GM18517 (cell line): ENCODE measurements at regions not wholly inside any gene's neighbourhood (a gene's known extent, or its start where the extent isn't known, plus 50 kb on each side); places are given as distances from the start of the nearest gene placed in this dataset.

Experiments
- ATAC-seq: cut with Tn5 transposase; IDR thresholded peaks from one replicate; pipeline ENCODE4 v1.9.1; 2021; ENCODE audit warnings: mild to moderate bottlenecking, moderate library complexity; ENCODE audit not compliant: unreplicated experiment

DNA sequence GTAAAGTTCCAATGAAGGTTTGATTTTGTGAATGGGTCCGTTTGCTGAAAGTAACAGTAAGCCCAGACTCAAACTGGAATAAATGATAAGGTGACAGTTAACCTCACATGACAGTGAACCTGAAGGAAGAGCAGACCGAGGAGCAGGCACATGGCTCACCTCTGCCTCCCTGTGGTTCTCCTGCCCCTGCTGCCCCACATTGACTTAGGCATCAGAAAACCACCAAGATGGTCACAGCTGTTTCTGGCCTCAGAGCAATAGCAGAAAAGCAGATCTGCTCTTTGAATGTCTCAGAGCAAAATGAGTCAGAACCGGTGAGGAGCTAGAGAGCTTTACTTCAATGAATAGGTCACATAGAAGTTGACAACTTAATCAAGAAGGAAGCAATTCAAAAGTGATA, 487.6 kb downstream of the METTL4 start:
- no peak for ATAC-seq

- no peak for ATAC-seq
These were observed 484.9 kb downstream of the METTL4 start for GRCh38 chr18:2086439-2086838.

- ATAC-seq: no peak
These were observed 483.2 kb downstream of the METTL4 start for GRCh38 chr18:2087877-2088673.

DNA sequence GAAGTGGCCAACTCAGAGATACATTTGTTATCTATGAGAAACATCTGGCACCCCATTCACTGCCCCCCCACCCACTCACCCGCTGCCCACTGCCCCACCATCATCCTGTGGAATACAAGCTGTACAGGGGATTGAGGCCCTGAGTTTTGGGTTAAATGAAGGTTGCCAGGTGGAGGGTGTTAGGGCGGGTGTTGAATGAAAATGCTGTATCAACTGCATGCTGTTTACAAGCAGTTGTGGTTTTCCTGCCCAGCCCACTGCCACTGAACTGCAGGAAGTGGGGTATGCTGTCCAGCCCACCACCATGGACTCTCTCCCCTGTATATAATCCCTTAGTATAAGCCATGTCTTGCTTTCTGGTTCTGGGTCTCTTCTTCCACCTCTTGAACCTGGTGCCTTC, 481.9 kb downstream of the METTL4 start:
- ATAC-seq: no peak

DNA sequence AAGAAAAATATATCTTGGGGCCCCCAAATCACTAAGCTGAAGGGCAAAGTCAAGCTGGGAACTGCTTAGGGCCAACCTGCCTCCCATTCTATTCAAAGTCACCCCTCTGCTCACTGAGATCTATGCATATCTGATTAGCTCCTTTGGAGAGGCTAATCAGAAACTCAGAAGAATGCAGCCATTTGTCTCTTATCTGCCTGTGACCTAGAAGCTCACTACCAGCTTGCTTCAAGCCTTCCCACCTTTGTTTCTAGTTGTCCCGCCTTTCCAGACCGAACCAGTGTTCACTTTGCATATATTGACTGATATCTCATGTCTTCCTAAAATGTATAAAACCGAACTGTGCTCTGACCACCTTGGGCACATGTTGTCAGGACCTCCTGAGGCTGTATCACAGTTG, 479.4 kb downstream of the METTL4 start:
- no peak for ATAC-seq

- no peak for ATAC-seq
These were observed 474.8 kb downstream of the METTL4 start for GRCh38 chr18:2096551-2096950.

DNA sequence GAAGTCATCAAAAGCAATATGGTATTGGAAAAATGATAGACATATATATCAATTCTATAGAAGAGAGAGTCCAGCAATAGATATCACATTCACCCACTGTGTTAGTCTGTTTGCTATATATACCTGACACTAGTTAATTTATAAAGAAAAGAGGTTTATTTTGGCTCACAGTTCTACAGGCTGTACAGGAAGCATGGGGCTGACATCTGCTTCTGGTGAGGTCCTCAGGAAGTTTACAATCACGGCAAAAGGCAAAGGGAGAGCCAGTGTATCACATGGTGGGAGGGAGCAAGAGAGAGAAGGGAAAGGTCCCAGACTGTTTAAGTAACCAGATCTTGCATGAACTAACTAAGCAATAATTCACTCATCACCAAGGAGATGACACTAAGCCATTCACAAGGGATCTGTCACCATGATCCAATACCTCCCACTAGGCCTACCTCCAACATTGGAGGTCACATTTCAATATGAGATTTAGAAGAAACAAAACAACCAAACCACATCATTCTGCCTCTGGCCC, 470.6 kb downstream of the METTL4 start:
- ATAC-seq: no peak

DNA sequence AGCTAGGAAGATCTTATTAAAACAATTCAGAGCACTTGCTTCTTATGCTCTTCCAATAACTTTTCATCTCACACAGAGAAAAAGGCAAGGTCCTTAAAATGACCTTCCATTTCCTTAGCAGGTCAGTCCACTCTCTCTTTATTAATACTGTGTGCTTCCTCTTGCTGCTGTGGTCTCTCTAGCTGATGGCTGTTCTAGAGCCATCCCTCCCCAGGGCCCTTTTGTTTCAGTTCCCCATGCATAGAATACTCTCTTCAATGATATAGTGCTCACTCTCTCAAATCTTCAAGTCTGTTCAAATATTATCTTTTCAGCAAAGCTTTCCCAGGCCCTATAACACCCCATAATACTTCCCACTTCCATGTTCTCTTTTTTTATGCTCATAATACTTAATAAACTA, 469.3 kb downstream of the METTL4 start:
- ATAC-seq: no peak

DNA sequence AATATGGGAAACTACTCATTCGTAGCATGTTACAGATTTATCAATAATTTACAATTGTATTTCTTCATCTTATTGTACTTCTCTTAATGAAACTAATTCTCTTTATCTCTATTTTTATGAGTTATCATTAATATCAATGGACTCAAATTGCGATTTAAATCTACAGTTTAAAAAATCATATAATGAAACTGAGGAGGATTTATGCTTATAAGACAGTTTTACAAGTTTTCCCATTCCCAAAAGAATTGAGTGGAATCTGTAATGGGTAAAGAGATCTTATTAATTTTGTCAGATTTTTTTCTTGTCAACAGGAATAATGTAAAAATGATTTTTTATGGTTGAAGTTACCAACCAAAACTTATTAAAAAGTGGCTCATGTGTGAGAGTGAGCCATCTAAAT, 468.0 kb downstream of the METTL4 start:
- no peak for ATAC-seq

DNA sequence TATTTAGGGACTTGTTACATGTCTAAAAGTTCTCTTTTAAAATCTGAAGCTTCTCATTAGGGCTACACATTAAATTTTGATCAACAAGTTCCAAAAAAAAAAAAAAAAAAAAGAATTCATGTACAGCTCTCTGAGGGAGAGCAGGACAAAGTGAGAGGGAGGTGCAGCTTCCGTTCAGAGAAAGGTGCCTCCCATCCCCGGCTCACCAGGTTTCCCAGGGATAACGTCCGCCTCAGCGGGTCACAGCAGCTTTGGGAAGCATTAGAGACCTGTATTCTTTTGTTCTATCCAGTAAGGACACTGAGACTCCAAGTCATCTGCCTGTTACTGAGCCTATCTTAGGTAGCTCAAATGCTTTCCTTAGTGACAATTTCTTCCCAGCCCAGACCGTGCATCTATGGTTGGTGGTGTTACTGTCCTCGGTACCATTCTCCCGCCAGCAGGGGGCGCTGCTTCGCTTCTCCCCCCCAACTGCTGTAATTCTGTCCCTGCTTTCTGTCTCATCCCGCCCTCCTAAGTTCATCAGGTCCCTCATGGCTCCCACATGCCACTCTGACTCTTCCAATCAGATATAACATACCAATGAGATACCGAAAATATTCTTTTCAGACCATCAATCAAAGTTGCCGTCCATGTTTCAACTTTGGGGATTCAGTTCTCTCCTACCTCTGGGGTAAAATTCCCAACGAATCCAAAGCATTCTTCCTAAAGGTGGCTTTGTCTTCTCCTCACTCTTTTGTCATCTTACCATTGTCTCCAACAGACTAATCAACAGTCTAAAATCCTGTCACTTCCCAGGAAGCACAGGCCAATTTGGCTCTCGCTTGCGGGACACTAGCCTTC, 466.5 kb downstream of the METTL4 start:
- peak; percentile 78 for ATAC-seq

- ATAC-seq: no peak
These were observed 462.7 kb downstream of the METTL4 start for GRCh38 chr18:2108591-2108990.

DNA sequence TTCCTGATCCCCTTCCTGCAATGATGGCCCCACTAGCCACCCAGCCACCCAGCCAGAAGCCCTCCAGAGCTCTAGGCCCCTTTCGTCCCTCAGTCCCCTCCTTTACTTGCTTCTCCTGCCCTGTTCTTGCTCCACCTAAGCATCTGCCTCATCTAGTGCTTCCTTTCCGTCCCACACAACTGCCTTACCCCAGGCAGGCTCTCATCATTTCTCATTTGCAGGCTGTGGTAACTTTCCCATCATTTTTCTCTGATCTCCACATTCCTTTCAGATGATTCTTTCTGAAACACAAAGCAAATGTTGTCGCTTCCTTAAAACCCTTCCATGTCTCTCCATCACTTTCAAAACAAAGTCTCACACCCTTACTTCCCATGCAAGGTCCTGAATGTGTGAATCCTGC, 459.8 kb downstream of the METTL4 start:
- ATAC-seq: no peak

- ATAC-seq: no peak
These were observed 458.8 kb downstream of the METTL4 start for GRCh38 chr18:2112435-2113045.

DNA sequence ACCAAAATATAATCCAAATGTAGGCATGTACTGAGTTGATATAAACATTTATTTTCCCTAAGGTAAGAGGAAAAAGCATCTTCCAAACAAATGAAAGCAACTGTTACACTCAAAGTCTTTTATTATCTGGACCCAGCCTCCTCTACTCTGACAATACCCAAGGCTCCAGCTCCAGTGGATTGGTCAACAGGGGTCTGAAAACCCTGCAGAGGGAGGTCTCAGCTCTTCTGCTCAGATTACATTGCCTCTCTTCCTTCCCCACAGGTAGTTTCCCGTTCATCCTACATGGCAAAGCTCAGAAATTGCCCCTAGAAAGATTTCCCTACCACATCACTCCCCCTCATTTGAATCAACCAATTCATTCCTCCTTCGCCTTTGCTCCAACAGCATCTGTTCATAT, 457.0 kb downstream of the METTL4 start:
- no peak for ATAC-seq

GRCh38 chr18:2114765-2115164, 456.5 kb downstream of the METTL4 start:
- ATAC-seq: no peak

GRCh38 chr18:2121224-2121623, 450.1 kb downstream of the METTL4 start:
- ATAC-seq: no peak

DNA sequence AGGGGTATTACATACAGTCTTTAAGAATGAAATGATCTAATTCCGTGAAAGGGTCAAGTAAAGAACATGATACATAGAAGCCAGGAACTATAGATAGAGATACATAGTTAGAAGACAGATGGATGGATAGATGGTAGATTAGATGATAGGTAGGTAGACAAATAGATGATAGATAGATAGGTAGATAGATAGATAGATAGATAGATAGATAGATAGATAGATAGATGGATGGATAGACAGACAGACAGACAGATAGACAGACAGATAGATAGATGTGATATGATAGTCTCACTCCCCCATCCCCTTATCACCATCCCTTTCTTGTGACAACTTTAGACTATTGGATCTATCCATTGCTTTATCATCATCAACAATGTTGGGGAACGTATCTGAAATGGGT, 448.2 kb downstream of the METTL4 start:
- ATAC-seq: no peak

DNA sequence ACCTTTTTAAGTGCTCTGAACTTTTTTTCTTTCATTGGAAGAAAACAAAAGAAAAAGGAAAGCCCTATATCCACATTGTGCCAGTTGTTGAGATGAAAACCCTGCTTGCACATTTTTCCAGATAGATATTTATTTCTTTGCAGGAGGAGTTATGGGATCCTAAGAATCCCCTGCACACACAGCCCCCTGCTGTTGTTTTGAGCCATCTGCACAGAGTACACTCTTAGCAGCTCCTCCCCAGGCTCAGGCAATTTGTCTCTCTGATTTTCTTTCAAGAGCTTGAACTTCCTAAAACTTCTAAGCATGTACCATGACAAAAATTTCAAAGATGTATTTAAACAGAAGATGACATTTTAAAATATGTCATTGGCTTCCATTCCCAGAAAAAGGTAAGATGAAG, 436.9 kb downstream of the METTL4 start:
- no peak for ATAC-seq

DNA sequence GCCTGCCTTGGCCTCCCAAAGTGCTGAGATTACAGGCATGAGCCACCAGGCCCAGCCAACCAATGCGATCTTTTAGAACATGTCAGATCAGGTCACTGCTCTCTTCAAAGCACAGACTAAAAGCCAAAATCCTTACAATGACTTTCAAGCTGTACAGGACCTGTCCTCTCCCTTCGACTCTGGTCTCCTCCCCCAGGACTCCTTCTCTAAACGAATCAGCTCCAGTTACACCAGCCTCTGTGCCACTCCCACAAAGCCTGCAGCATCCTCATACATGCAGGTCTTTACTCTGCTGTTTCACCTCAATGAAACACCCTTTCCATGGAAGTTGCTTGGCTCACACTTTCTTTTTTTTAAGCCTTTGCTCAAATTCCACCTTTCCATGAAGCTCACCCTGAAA, 436.0 kb downstream of the METTL4 start:
- no peak for ATAC-seq

DNA sequence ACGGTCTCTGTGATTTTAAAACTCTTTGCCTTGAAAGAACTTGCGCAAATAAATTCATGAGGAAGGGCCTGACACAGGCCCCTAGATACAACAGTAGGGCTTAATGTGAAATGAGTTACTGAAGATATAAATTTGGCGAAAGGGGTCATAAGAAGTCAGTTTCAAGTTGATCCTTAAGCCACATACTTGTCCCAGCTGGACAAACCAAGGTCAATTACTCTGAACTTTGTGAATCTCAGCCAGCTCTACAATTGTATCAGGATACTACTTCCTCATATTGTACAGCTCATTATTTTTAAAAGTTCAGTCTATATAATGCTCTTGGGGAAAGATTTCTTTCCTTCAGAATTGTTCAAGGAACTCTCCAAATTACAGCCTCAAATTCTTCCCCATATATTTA, 432.8 kb downstream of the METTL4 start:
- ATAC-seq: no peak

- ATAC-seq: no peak
These were observed 431.6 kb downstream of the METTL4 start for GRCh38 chr18:2139691-2140090.

- no peak for ATAC-seq
These were observed 427.7 kb downstream of the METTL4 start for GRCh38 chr18:2143636-2144035.
